ENCODE measurements at regions not wholly inside any gene's neighbourhood (a gene's known extent, or its start where the extent isn't known, plus 50 kb on each side); places are given as distances from the start of the nearest gene placed in this dataset.

- Histone ChIP-seq H2BK15ac (ENCODE audit: low read depth, poor library complexity, severe bottlenecking) (no peak overlapping the region), H3K9ac (ENCODE audit: low read length) (no peak overlapping the region), H3K27me3 (ENCODE audit: control insufficient read depth in 1 of 2, insufficient read depth in 1 of 2, low read length in 2 of 2) (peaks cover 4 to 15% of the 10 kb centered on the region in 2 experiments), H2AK5ac (ENCODE audit: low read length, severe bottlenecking) (no peak overlapping the region), H2AFZ (ENCODE audit: low read depth, low read length) (no peak overlapping the region), H3K4ac (ENCODE audit: low read depth in 1 of 2, low read length in 2 of 2) (no peak overlapping the region), H2BK120ac (ENCODE audit: low read depth, low read length) (no peak overlapping the region), H3K79me1 (replicated peaks; ENCODE audit: low read length, poor library complexity, severe bottlenecking) (no peaks in the 10 kb centered on the region), H3K27ac (ENCODE audit: low read length, poor library complexity, severe bottlenecking) (no peak overlapping the region), H3K9me3 (ENCODE audit: control insufficient read depth, low read length) (peaks cover 5% of the 10 kb centered on the region), H3K36me3 (ENCODE audit: control insufficient read depth in 1 of 2, insufficient read depth in 2 of 2, low read depth in 1 of 2, low read length in 2 of 2) (no peaks in the 10 kb centered on the region), H3K4me1 (ENCODE audit: control insufficient read depth, insufficient read depth, low read depth, low read length) (no peaks in the 10 kb centered on the region), H3K4me3 (ENCODE audit: insufficient read depth in 1 of 2, low read depth in 1 of 2, low read length in 2 of 2) (no peak overlapping the region), H3K14ac (ENCODE audit: low read length in 2 of 2) (no peak overlapping the region), H4K8ac (ENCODE audit: low read length) (no peak overlapping the region), H4K91ac (ENCODE audit: low read length) (no peak overlapping the region), H3K23ac (ENCODE audit: low read length in 2 of 2) (no peak overlapping the region), H3K4me2 (ENCODE audit: low read length, poor library complexity, severe bottlenecking) (no peak overlapping the region), H3K18ac (ENCODE audit: low read depth in 1 of 2, low read length in 2 of 2) (no peak overlapping the region), H2BK12ac (ENCODE audit: low read length in 2 of 2) (no peak overlapping the region), H2BK5ac (ENCODE audit: low read depth, low read length, poor library complexity, severe bottlenecking) (no peak overlapping the region)
- 96% methylated on average over 10 of the region's 10 CpGs for WGBS
- no peak for DNase-seq
Measured at GRCh38 chr1:60952612-60953111, 129.7 kb upstream of the NFIA start.

- Histone ChIP-seq H2BK15ac (ENCODE audit: low read depth, poor library complexity, severe bottlenecking) (no peak overlapping the region), H3K14ac (ENCODE audit: low read length in 2 of 2) (no peak overlapping the region), H3K23ac (ENCODE audit: low read length in 2 of 2) (no peak overlapping the region), H3K27ac (ENCODE audit: low read length, poor library complexity, severe bottlenecking) (no peak overlapping the region), H2AFZ (ENCODE audit: low read depth, low read length) (no peak overlapping the region), H3K79me1 (replicated peaks; ENCODE audit: low read length, poor library complexity, severe bottlenecking) (no peaks in the 10 kb centered on the region), H2BK12ac (ENCODE audit: low read length in 2 of 2) (no peak overlapping the region), H3K18ac (ENCODE audit: low read depth in 1 of 2, low read length in 2 of 2) (no peak overlapping the region), H3K9me3 (ENCODE audit: control insufficient read depth, low read length) (peaks cover 4% of the 10 kb centered on the region), H3K36me3 (ENCODE audit: control insufficient read depth in 1 of 2, insufficient read depth in 2 of 2, low read depth in 1 of 2, low read length in 2 of 2) (no peaks in the 10 kb centered on the region), H4K91ac (ENCODE audit: low read length) (no peak overlapping the region), H2AK5ac (ENCODE audit: low read length, severe bottlenecking) (no peak overlapping the region), H3K27me3 (ENCODE audit: control insufficient read depth in 1 of 2, insufficient read depth in 1 of 2, low read length in 2 of 2) (peaks cover 4 to 15% of the 10 kb centered on the region in 2 experiments), H3K4me1 (ENCODE audit: control insufficient read depth, insufficient read depth, low read depth, low read length) (no peaks in the 10 kb centered on the region), H4K8ac (ENCODE audit: low read length) (no peak overlapping the region), H2BK120ac (ENCODE audit: low read depth, low read length) (no peak overlapping the region), H3K4me2 (ENCODE audit: low read length, poor library complexity, severe bottlenecking) (no peak overlapping the region), H2BK5ac (ENCODE audit: low read depth, low read length, poor library complexity, severe bottlenecking) (no peak overlapping the region), H3K4me3 (ENCODE audit: insufficient read depth in 1 of 2, low read depth in 1 of 2, low read length in 2 of 2) (no peak overlapping the region), H3K4ac (ENCODE audit: low read depth in 1 of 2, low read length in 2 of 2) (no peak overlapping the region), H3K9ac (ENCODE audit: low read length) (no peak overlapping the region)
- 85% methylated on average over 9 of the region's 9 CpGs for WGBS
- DNase-seq: no peak
Measured at GRCh38 chr1:60950224-60951063, 131.9 kb upstream of the NFIA start.

DNA sequence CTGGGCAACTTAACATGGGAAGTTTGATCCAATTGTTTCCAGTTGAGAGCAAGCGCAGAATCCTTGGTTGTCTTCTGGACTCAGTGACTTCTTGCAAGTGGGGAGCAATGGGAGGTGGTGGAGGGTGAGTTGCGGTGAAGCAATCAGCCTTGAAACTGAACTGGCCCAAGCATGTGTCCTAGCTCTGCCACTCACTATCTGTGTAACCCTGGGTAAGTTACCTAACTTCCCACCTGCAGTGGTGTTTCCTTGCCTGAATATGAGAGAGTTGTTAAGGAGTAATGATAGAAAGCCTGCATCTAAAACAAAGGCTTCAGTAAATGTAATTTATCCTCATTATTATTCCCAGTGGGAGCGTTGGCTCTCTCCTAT lies 132.5 kb upstream of the NFIA start:
- H3K4me1 ChIP-seq (ENCODE audit: control insufficient read depth, insufficient read depth, low read depth, low read length): no peaks in the 10 kb centered on the region
- H3K9ac ChIP-seq (ENCODE audit: low read length): no peak overlapping the region
- H3K14ac ChIP-seq (ENCODE audit: low read length in 2 of 2): no peak overlapping the region
- H3K9me3 ChIP-seq (ENCODE audit: control insufficient read depth, low read length): no peaks in the 10 kb centered on the region
- no peak overlapping the region for H2AK5ac ChIP-seq (ENCODE audit: low read length, severe bottlenecking)
- H3K4me2 ChIP-seq (ENCODE audit: low read length, poor library complexity, severe bottlenecking): no peak overlapping the region
- no peak overlapping the region for H4K91ac ChIP-seq (ENCODE audit: low read length)
- no peaks in the 10 kb centered on the region for H3K79me1 ChIP-seq (replicated peaks; ENCODE audit: low read length, poor library complexity, severe bottlenecking)
- no peak overlapping the region for H4K8ac ChIP-seq (ENCODE audit: low read length)
- WGBS: 79% methylated on average over 3 of the region's 3 CpGs
- no peak overlapping the region for H3K23ac ChIP-seq (ENCODE audit: low read length in 2 of 2)
- DNase-seq: no peak
- H2AFZ ChIP-seq (ENCODE audit: low read depth, low read length): no peak overlapping the region
- no peak overlapping the region for H2BK12ac ChIP-seq (ENCODE audit: low read length in 2 of 2)
- no peak overlapping the region for H3K4me3 ChIP-seq (ENCODE audit: insufficient read depth in 1 of 2, low read depth in 1 of 2, low read length in 2 of 2)
- no peaks in the 10 kb centered on the region for H3K36me3 ChIP-seq (ENCODE audit: control insufficient read depth in 1 of 2, insufficient read depth in 2 of 2, low read depth in 1 of 2, low read length in 2 of 2)
- H2BK15ac ChIP-seq (ENCODE audit: low read depth, poor library complexity, severe bottlenecking): no peak overlapping the region
- peaks cover 4 to 15% of the 10 kb centered on the region in 2 experiments for H3K27me3 ChIP-seq (ENCODE audit: control insufficient read depth in 1 of 2, insufficient read depth in 1 of 2, low read length in 2 of 2)
- H3K27ac ChIP-seq (ENCODE audit: low read length, poor library complexity, severe bottlenecking): no peak overlapping the region
- no peak overlapping the region for H2BK120ac ChIP-seq (ENCODE audit: low read depth, low read length)
- H2BK5ac ChIP-seq (ENCODE audit: low read depth, low read length, poor library complexity, severe bottlenecking): no peak overlapping the region
- H3K18ac ChIP-seq (ENCODE audit: low read depth in 1 of 2, low read length in 2 of 2): no peak overlapping the region
- H3K4ac ChIP-seq (ENCODE audit: low read depth in 1 of 2, low read length in 2 of 2): no peak overlapping the region

GRCh38 chr1:60949154-60949825 lies 133.1 kb upstream of the NFIA start:
- Histone ChIP-seq H3K9me3 (ENCODE audit: control insufficient read depth, low read length) (no peaks in the 10 kb centered on the region), H2AK5ac (ENCODE audit: low read length, severe bottlenecking) (no peak overlapping the region), H3K9ac (ENCODE audit: low read length) (no peak overlapping the region), H3K27me3 (ENCODE audit: control insufficient read depth in 1 of 2, insufficient read depth in 1 of 2, low read length in 2 of 2) (peaks cover 4 to 15% of the 10 kb centered on the region in 2 experiments), H4K91ac (ENCODE audit: low read length) (no peak overlapping the region), H3K4me3 (ENCODE audit: insufficient read depth in 1 of 2, low read depth in 1 of 2, low read length in 2 of 2) (no peak overlapping the region), H3K23ac (ENCODE audit: low read length in 2 of 2) (no peak overlapping the region), H2AFZ (ENCODE audit: low read depth, low read length) (no peak overlapping the region), H2BK12ac (ENCODE audit: low read length in 2 of 2) (no peak overlapping the region), H4K8ac (ENCODE audit: low read length) (no peak overlapping the region), H3K4me2 (ENCODE audit: low read length, poor library complexity, severe bottlenecking) (no peak overlapping the region), H3K79me1 (replicated peaks; ENCODE audit: low read length, poor library complexity, severe bottlenecking) (no peaks in the 10 kb centered on the region), H2BK15ac (ENCODE audit: low read depth, poor library complexity, severe bottlenecking) (no peak overlapping the region), H2BK120ac (ENCODE audit: low read depth, low read length) (no peak overlapping the region), H3K4me1 (ENCODE audit: control insufficient read depth, insufficient read depth, low read depth, low read length) (no peaks in the 10 kb centered on the region), H3K14ac (ENCODE audit: low read length in 2 of 2) (no peak overlapping the region), H3K4ac (ENCODE audit: low read depth in 1 of 2, low read length in 2 of 2) (no peak overlapping the region), H3K27ac (ENCODE audit: low read length, poor library complexity, severe bottlenecking) (no peak overlapping the region), H3K18ac (ENCODE audit: low read depth in 1 of 2, low read length in 2 of 2) (no peak overlapping the region), H3K36me3 (ENCODE audit: control insufficient read depth in 1 of 2, insufficient read depth in 2 of 2, low read depth in 1 of 2, low read length in 2 of 2) (no peaks in the 10 kb centered on the region), H2BK5ac (ENCODE audit: low read depth, low read length, poor library complexity, severe bottlenecking) (no peak overlapping the region)
- 73% methylated on average over 5 of the region's 5 CpGs for WGBS
- DNase-seq: no peak
